Peyer's patch (tissue), 4 donors: ENCODE measurements at regions not wholly inside any gene's neighbourhood (a gene's known extent, or its start where the extent isn't known, plus 50 kb on each side); places are given as distances from the start of the nearest gene placed in this dataset.

Experiments used
- POLR2A ChIP-seq, 2 donors: fragments of 450-650 bp; IDR thresholded peaks; one replicate each; pipeline ENCODE4 v1.5.1; 2017; ENCODE audit warnings: antibody characterized with exemption in 2 of 2, mild to moderate bottlenecking in 2 of 2, moderate library complexity in 2 of 2
- TF ChIP-seq, protein P1 (sequence below), 6 experiments: fragments of 450-650 bp in 4 of 6; fragments of 200-600 bp in 2 of 6; sonication (generic) in 1 of 6; IDR thresholded peaks; one replicate each; pipeline ENCODE4 v1.5.1; 2017 to 2019; ENCODE audit warnings: antibody characterized with exemption in 6 of 6, mild to moderate bottlenecking in 3 of 6, moderate library complexity in 1 of 6

DNA sequence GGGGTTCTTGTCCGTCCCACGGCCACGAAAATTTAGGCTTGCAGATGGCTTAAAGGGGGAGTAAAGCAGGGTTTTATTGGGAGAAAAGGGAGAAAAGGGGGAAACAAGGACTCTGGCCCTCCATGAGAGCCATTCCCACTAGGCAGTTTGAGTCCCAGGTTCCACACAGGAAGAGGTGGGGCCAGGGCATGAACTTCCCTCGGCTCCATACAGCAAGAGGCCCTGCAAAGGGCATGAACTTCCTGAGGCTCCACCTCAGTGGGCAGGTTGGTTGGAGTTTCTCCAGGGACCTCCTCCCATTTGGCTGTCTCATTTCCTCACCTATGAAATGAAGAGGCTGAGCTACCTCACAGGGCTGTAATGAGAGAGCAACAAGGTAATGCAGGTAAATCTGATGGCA is 229.7 kb downstream of the MAT2B start:
- TF ChIP-seq, protein P1, sequence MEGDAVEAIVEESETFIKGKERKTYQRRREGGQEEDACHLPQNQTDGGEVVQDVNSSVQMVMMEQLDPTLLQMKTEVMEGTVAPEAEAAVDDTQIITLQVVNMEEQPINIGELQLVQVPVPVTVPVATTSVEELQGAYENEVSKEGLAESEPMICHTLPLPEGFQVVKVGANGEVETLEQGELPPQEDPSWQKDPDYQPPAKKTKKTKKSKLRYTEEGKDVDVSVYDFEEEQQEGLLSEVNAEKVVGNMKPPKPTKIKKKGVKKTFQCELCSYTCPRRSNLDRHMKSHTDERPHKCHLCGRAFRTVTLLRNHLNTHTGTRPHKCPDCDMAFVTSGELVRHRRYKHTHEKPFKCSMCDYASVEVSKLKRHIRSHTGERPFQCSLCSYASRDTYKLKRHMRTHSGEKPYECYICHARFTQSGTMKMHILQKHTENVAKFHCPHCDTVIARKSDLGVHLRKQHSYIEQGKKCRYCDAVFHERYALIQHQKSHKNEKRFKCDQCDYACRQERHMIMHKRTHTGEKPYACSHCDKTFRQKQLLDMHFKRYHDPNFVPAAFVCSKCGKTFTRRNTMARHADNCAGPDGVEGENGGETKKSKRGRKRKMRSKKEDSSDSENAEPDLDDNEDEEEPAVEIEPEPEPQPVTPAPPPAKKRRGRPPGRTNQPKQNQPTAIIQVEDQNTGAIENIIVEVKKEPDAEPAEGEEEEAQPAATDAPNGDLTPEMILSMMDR (IDR thresholded peaks at IDR 0.05): no peak
- no peak for TF ChIP-seq POLR2A (IDR thresholded peaks at IDR 0.05)
